ENCODE measurements at regions not wholly inside any gene's neighbourhood (a gene's known extent, or its start where the extent isn't known, plus 50 kb on each side); places are given as distances from the start of the nearest gene placed in this dataset.
A peak's percentile ranks its signal among the peaks of the same experiment; 100 is the strongest.

GRCh38 chr13:58531614-58532013 is 900.1 kb downstream of the PCDH17 start:
- no peak for DNase-seq

- DNase-seq: no peak
These were observed 911.0 kb downstream of the PCDH17 start for GRCh38 chr13:58542530-58542929.

- DNase-seq: no peak
These were observed 915.9 kb downstream of the PCDH17 start for GRCh38 chr13:58547419-58547818.

- no peak for DNase-seq
These were observed 934.6 kb downstream of the PCDH17 start for GRCh38 chr13:58566176-58566575.

- no peak for DNase-seq
These were observed 942.2 kb downstream of the PCDH17 start for GRCh38 chr13:58573743-58574142.

GRCh38 chr13:58574791-58575190 is 943.2 kb downstream of the PCDH17 start:
- DNase-seq: no peak

- no peak for DNase-seq
These were observed 947.9 kb downstream of the PCDH17 start for GRCh38 chr13:58579468-58579867.

GRCh38 chr13:58583966-58584365 is 952.4 kb downstream of the PCDH17 start:
- no peak for DNase-seq

- no peak for DNase-seq
These were observed 953.1 kb downstream of the PCDH17 start for GRCh38 chr13:58584610-58585009.

- DNase-seq: no peak
These were observed 955.6 kb downstream of the PCDH17 start for GRCh38 chr13:58587183-58587582.

GRCh38 chr13:58592052-58592451 is 960.5 kb downstream of the PCDH17 start:
- DNase-seq: no peak

GRCh38 chr13:58592786-58593185 is 961.2 kb downstream of the PCDH17 start:
- DNase-seq: no peak

- DNase-seq: no peak
These were observed 963.4 kb downstream of the PCDH17 start for GRCh38 chr13:58594747-58595600.

GRCh38 chr13:58597552-58597951 is 966.0 kb downstream of the PCDH17 start:
- no peak for DNase-seq

GRCh38 chr13:58598241-58598640 is 966.7 kb downstream of the PCDH17 start:
- DNase-seq: no peak

GRCh38 chr13:58611117-58611516 is 979.6 kb downstream of the PCDH17 start:
- no peak for DNase-seq

GRCh38 chr13:58617880-58618665 is 986.5 kb downstream of the PCDH17 start:
- DNase-seq: no peak

- peak; percentile 82 for DNase-seq
These were observed 988.0 kb downstream of the PCDH17 start for GRCh38 chr13:58619396-58620113.

- no peak for DNase-seq
These were observed 988.6 kb downstream of the PCDH17 start for GRCh38 chr13:58620176-58620575.

- DNase-seq: no peak
These were observed 994.3 kb downstream of the PCDH17 start for GRCh38 chr13:58625703-58626389.

- DNase-seq: no peak
These were observed 999.2 kb downstream of the PCDH17 start for GRCh38 chr13:58630794-58631193.

- DNase-seq: no peak
These were observed 1001.7 kb downstream of the PCDH17 start for GRCh38 chr13:58633226-58633625.

GRCh38 chr13:58655086-58655485 is 1023.5 kb downstream of the PCDH17 start:
- no peak for DNase-seq
